Astrocyte (in vitro differentiated cells and primary cell): ENCODE measurements at regions not wholly inside any gene's neighbourhood (a gene's known extent, or its start where the extent isn't known, plus 50 kb on each side); places are given as distances from the start of the nearest gene placed in this dataset.

Source experiments
- EZH2 ChIP-seq: IDR thresholded peaks from 2 replicates; pipeline ENCODE4 v1.6.1; 2012; ENCODE audit warnings: mild to moderate bottlenecking, low read length, inconsistent platforms; ENCODE audit not compliant: insufficient read depth
- TF ChIP-seq, protein P1 (sequence below): IDR thresholded peaks from 2 replicates; pipeline ENCODE4 v1.5.1; 2011; ENCODE audit warnings: low read depth, mild to moderate bottlenecking, inconsistent platforms, low read length, moderate library complexity; ENCODE audit not compliant: insufficient read depth

DNA sequence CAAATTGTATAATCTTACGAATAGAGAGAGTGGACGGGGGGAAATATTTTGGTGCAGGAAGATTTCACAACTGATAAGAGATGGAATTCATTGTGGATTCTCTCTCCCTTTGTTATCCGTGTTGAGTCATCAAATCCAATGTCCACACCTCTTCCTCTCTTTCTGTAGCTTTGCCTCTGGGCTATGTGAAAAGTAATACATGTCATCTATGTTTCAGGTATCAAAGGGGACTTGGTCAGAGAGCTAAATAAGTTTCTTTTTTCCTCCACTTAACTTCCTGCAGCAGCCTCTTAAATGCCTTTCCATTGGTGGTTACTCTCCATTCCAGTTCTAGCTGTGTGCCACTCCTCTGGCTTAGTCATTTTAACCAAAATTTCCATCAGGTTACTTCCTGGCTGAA is 169.3 kb upstream of the NXPH2 start:
- TF ChIP-seq, protein P1, sequence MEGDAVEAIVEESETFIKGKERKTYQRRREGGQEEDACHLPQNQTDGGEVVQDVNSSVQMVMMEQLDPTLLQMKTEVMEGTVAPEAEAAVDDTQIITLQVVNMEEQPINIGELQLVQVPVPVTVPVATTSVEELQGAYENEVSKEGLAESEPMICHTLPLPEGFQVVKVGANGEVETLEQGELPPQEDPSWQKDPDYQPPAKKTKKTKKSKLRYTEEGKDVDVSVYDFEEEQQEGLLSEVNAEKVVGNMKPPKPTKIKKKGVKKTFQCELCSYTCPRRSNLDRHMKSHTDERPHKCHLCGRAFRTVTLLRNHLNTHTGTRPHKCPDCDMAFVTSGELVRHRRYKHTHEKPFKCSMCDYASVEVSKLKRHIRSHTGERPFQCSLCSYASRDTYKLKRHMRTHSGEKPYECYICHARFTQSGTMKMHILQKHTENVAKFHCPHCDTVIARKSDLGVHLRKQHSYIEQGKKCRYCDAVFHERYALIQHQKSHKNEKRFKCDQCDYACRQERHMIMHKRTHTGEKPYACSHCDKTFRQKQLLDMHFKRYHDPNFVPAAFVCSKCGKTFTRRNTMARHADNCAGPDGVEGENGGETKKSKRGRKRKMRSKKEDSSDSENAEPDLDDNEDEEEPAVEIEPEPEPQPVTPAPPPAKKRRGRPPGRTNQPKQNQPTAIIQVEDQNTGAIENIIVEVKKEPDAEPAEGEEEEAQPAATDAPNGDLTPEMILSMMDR = no peak
- no peak for TF ChIP-seq EZH2
